Medulla oblongata (tissue), 1 donor: ENCODE measurements at regions not wholly inside any gene's neighbourhood (a gene's known extent, or its start where the extent isn't known, plus 50 kb on each side); places are given as distances from the start of the nearest gene placed in this dataset.
"Not testable (repeated sequence)": the region's sequence is repeated elsewhere in the genome, so short reads cannot be mapped to it uniquely, and the experiment has no call there.

Experiments used
- DNase-seq: peaks from one replicate; pipeline ENCODE4 v3.0.0-alpha.2; 2015; ENCODE audit errors: extremely low spot score

- DNase-seq: no peak
These were observed 327.5 kb upstream of the PDE3A start for GRCh38 chr12:20040831-20041230.

- no peak for DNase-seq
These were observed 324.0 kb upstream of the PDE3A start for GRCh38 chr12:20044351-20044750.

- no peak for DNase-seq
These were observed 323.5 kb upstream of the PDE3A start for GRCh38 chr12:20044846-20045245.

GRCh38 chr12:20047901-20048300, 320.4 kb upstream of the PDE3A start:
- no peak for DNase-seq

- DNase-seq: no peak
These were observed 318.1 kb upstream of the PDE3A start for GRCh38 chr12:20050221-20050620.

- no peak for DNase-seq
These were observed 314.6 kb upstream of the PDE3A start for GRCh38 chr12:20053782-20054181.

- DNase-seq: no peak
These were observed 312.5 kb upstream of the PDE3A start for GRCh38 chr12:20055856-20056255.

GRCh38 chr12:20057398-20057797, 310.9 kb upstream of the PDE3A start:
- no peak for DNase-seq

- DNase-seq: no peak
These were observed 305.2 kb upstream of the PDE3A start for GRCh38 chr12:20063116-20063515.

GRCh38 chr12:20077618-20078017, 290.7 kb upstream of the PDE3A start:
- no peak for DNase-seq

- DNase-seq: no peak
These were observed 279.3 kb upstream of the PDE3A start for GRCh38 chr12:20089077-20089476.

GRCh38 chr12:20093190-20093810, 275.0 kb upstream of the PDE3A start:
- DNase-seq: not testable (repeated sequence)

- no peak for DNase-seq
These were observed 271.9 kb upstream of the PDE3A start for GRCh38 chr12:20096430-20096829.

GRCh38 chr12:20097626-20098025, 270.7 kb upstream of the PDE3A start:
- DNase-seq: no peak

GRCh38 chr12:20099395-20100183, 268.7 kb upstream of the PDE3A start:
- no peak for DNase-seq

- DNase-seq: no peak
These were observed 267.3 kb upstream of the PDE3A start for GRCh38 chr12:20101046-20101445.

GRCh38 chr12:20105943-20106342, 262.4 kb upstream of the PDE3A start:
- DNase-seq: no peak

GRCh38 chr12:20109676-20110075, 258.7 kb upstream of the PDE3A start:
- no peak for DNase-seq

- not testable (repeated sequence) for DNase-seq
These were observed 253.0 kb upstream of the PDE3A start for GRCh38 chr12:20115371-20115770.

- DNase-seq: no peak
These were observed 248.5 kb upstream of the PDE3A start for GRCh38 chr12:20119596-20120402.

GRCh38 chr12:20120403-20120725, 248.0 kb upstream of the PDE3A start:
- no peak for DNase-seq

- no peak for DNase-seq
These were observed 246.1 kb upstream of the PDE3A start for GRCh38 chr12:20122274-20122673.

GRCh38 chr12:20123465-20123864, 244.9 kb upstream of the PDE3A start:
- DNase-seq: no peak
